ENCODE measurements at regions not wholly inside any gene's neighbourhood (a gene's known extent, or its start where the extent isn't known, plus 50 kb on each side); places are given as distances from the start of the nearest gene placed in this dataset.
"Not testable (repeated sequence)": the region's sequence is repeated elsewhere in the genome, so short reads cannot be mapped to it uniquely, and the experiment has no call there.

GRCh38 chr3:155995525-155996370 is 124.6 kb upstream of the KCNAB1 start:
- peak; percentile 51 for DNase-seq

DNA sequence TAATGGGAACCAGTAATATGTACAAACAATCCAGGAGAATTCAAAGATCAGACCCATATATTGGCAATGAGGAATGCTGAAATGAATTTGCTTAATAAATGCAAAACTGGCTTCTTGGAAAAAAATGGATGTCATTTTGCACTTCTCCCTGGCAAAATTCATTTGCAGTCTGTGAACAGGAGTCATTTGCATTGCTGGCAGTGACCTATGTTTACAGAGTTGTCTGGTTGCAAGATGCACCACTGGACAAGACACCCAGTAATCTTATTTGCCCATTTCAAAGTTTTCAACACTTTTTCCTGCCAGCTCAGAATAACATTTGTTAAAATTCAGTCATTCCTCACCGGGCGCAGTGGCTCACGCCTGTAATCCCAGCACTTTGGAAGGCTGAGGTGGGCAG is 123.5 kb upstream of the KCNAB1 start:
- no peak for DNase-seq

DNA sequence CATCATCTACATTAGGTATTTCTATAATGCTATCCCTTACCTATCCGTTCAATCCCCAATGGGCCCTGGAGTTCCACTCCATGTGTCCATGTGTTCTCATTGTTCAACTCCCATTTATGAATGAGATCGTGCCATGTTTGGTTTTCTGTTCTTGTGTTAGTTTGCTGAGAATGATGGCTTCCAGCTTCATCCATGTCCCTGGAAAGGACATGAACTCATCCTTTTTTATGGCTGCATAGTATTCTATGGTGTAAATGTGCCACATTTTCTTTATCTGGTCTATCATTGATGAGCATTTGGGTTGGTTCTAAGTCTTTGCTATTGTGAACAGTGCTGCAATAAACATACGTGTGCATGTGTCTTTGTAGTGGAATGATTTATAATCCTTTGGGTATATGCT is 122.2 kb upstream of the KCNAB1 start:
- not testable (repeated sequence) for DNase-seq

DNA sequence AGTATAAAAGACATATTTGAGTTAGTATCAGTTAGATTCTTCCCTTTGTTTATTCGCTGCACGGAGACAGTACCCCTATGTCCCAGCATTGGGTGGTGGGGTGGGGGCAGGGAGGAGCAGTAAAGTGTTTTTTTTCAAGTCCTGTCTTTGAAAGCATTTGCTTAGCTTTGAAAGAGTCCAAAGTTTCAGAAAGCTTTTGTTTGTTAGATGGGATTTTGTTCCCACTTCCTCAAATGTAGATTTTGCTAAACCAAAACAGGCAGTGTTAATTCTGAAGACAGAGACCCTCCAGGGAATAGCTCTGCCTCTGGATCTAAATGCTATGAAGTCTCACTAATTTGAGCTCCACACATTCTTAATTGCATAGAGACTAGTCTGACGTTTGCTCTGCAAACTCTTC is 114.6 kb upstream of the KCNAB1 start:
- DNase-seq: no peak

DNA sequence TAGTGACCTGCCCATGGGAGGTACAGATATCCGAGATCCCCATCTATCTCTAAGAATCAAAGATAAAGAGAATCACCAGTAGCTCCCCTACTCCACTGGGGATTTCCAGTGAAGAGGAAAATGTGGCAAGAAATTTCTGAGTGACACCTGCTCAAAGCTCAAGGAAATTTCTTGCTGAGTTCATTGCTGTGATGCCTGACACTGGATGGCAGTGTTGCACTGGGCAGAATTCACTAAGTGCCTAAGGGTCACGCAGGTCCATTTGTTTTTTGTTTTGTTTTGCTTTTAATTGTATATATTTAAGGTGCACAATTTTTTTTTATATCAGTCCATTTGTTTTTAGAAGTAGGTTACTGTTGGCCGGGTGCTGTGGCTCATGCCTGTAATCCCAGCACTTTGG is 109.5 kb upstream of the KCNAB1 start:
- DNase-seq: no peak

DNA sequence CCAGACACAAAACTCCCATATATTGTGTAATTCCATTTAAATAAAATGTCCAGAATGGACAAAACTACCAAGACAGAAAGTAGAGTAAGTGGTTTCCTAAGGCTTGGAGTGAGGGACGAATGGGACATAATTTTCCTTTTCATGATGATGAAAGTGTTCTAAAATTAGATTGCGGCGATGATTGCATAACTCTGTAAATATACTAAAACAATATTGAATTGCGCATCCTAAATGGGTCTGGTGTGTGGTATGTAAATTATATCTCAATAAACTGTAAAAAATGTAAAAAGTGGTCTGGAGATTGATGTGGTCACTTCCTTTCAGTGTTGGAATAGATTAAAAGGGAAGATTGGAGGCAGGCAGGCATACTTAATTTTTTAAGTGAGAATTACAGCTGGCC is 105.9 kb upstream of the KCNAB1 start:
- DNase-seq: no peak

- DNase-seq: no peak
Observed at GRCh38 chr3:156016902-156017301, 103.5 kb upstream of the KCNAB1 start.

DNA sequence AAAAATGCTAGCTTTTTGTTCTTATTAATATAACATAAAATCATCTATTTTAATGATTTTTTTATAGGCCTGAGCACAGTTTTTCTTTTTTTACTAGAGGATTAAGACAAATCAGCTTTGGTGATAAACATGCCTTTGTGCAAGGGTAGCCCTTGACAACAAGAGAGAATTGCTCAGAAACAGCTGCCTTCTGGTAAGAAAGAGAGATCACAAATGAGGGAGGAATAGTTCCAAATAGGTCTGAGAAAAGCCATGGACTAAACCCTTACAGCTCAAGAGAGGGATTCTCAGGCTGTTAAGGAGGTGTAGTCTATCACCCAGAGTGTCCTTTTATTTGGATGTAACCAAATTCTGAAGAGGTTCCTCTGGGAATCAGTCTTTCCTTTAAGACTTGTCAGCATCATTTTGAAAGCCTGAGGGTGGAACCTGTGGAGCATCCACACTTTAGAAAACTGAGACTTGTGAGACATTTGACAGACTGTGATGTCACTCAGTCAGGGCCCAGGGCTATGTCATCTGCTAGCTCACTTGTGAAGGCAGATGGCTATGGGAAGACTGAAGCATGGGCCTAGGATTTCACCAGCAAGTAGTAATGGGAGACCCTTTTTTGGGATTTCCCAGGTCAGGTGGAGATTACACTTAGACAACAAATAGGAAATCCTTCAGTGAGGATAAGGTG is 102.9 kb upstream of the KCNAB1 start:
- no peak for DNase-seq

DNA sequence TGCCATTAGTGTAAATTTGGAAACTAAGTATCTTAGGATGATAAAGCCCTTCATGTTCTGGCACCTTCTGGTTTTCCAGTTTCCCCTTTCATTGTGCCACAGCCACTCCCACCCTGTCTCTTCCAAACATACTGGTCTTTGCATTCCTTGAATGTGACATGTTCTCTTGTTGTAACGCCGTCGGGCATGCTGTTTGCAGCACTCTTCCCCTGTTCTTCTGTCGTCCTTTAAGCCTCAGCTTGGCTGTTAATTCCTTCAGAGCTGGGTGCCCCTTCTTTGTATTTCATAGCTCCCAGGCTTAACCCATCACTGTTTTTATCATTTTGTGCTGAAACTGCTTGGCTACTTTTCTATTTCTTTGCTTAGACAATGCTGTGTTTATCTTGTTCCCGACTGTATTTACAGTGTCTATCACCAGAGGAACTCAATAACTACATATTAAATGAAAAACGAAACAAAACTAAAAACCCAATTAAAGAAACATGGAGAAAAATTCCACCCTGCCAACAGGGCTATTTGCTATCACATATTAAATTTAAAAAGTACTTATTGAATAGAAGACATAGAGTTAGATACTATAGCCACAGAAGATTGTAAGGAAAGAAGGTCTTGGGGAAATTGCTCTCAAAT is 95.4 kb upstream of the KCNAB1 start:
- DNase-seq: no peak

GRCh38 chr3:156029208-156029607 is 91.2 kb upstream of the KCNAB1 start:
- no peak for DNase-seq

- no peak for DNase-seq
Observed at GRCh38 chr3:156030723-156031122, 89.7 kb upstream of the KCNAB1 start.

DNA sequence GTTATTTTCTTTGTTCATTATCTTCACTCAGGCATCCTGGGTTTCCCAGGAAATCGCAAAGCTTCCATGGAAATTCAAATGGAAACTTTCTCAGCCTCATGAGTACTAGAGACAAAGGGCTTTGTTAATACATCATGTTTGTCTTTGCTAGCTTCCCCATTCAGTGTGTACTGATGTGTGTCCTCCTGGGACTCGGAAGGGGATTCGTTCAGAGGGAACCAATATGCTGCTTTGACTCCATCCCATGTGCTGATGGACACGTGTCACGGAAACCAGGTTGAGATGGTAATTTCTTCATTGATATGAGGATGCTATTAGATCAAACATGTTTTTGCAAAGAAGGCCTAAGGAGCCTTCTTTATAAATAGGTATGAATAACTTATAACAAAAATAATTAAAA is 87.0 kb upstream of the KCNAB1 start:
- DNase-seq: no peak

- DNase-seq: no peak
Observed at GRCh38 chr3:156035158-156035557, 85.2 kb upstream of the KCNAB1 start.

DNA sequence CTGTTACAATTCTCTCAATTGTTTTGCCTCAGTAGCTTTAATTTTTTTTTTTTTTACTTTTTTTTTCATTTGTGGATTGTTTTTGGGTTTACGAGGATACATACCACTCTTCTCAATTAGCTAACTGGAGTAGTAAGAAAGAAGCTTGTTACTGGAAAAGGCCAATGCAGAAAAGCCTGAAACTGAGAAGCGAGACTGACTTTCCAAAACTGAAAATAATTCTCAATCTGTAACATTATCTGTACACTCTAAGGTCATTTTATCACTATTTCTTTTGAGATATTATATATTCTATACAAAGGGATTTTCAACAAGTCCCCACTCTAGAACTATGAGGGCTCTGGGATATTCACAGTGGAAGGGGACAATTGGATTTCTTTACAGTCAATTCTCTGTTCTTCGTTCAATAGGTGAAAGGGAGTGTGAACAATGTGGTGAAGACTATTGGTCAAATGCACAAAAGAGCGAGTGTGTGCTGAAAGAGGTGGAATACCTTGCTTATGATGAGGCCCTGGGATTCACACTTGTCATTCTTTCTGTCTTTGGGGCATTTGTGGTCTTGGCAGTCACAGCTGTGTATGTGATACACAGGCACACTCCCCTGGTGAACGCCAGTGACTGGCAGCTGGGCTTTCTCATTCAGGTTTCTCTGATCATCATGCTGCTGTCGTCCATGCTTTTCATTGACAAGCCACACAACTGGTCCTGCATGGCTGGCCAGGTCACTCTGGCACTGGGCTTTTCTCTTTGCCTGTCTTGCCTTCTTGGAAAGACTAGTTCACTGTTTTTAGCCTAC is 83.9 kb upstream of the KCNAB1 start:
- DNase-seq: no peak

- no peak for DNase-seq
Observed at GRCh38 chr3:156037356-156037755, 83.0 kb upstream of the KCNAB1 start.

DNA sequence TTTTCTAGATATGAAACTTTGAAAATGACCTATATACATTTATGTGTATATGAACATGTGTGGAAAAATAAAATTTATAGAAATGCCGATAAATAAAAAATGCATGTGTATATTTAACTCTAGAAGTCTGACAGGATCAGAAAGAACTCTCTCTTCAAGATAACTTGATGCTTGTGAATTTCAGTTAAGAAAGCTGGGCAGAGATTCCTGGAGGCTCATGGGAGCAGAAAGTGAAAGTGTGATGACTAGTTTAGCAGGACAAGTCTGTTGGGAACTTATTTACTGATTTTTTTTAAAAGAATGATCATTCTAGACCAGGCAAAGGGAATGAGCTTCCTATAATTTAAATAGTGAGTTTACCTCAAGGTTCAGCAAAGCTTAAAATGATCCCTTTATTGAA is 81.5 kb upstream of the KCNAB1 start:
- DNase-seq: no peak

DNA sequence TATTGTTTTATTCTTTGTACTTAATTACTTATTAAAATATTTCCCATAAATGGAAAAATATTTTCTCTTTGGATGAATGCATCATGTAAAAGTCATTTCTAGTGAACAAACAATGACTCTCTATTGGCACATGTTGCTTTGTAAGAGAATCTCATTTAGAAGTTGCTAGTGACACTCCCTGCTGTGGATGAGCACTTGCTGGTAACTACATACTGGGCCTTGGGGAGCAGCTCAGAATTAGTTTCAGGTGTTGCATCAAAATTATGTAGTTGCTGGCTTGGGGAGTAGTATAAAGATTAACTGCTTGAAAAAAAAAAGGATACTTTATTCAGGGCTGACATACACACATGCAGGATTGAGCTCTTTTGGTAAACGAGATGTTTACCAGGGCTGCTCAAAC is 80.3 kb upstream of the KCNAB1 start:
- no peak for DNase-seq

GRCh38 chr3:156041216-156041841 is 79.0 kb upstream of the KCNAB1 start:
- not testable (repeated sequence) for DNase-seq

DNA sequence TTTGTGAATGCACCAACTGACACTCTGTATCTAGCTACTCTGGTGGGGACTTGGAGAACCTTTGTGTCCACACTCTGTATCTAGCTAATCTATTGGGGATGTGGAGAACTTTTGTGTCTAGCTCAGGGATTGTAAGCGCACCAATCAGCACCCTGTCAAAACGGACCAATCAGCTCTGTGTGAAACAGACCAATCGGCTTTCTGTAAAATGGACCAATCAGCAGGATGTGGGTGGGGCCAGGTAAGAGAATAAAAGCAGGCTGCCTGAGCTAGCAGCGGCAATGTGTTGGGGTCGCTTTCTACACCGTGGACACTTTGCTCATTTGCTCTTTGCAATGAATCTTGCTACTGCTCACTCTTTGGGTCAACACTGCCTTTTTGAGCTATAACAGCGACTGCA is 78.5 kb upstream of the KCNAB1 start:
- DNase-seq: not testable (repeated sequence)

DNA sequence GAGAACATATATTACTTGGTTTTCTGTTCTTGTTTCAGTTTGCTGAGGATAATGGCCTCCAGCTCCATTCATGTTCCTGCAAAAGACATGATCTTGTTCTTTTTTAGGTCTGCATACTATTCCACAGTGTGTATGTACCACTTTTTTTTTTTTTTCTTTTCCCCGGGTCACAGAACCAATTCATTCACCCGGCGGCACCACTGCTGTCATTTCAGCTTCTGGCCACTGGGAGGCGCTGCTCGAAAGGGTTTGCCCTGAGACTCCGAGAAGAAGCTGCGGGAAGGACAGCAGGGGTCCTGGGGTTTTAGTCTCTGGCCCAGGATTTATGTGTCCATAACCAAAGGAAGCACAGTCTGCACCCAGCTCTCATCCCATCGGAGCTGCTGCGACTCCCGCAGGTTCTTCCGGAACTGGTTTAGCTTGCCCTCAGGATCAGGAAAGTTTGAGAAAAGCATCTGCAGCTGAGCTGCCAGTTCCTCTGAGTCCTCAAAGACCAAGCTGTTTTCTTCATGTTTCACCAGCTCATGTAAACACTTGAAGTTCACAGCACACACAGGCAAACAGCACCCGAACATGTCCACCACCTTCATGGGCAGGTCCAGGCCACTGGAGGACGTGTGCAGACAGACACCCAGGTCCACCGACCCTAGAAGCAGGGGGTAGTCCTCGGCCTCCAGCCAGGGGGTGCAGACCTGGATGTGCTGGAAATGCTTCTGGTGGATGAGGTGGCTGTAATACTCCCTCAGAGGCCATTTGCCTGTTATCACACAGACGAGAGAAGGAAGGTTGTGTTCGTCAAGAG is 76.3 kb upstream of the KCNAB1 start:
- peak; percentile 3 for DNase-seq

- no peak for DNase-seq
Observed at GRCh38 chr3:156044634-156044975, 75.8 kb upstream of the KCNAB1 start.

- not testable (repeated sequence) for DNase-seq
Observed at GRCh38 chr3:156048483-156048882, 71.9 kb upstream of the KCNAB1 start.

Measured in fibroblast of skin of right quadriceps (primary cell).